Subcutaneous abdominal adipose tissue (tissue), 5 donors: ENCODE measurements at regions not wholly inside any gene's neighbourhood (a gene's known extent, or its start where the extent isn't known, plus 50 kb on each side); places are given as distances from the start of the nearest gene placed in this dataset.

Source experiments
- H3K27ac ChIP-seq: one replicate; pipeline ENCODE4 v1.7.0; 2013; ENCODE audit warnings: low read depth, mild to moderate bottlenecking, inconsistent platforms, low read length, moderate library complexity
- H3K27me3 ChIP-seq, 5 donors: one replicate each; pipeline ENCODE4 v1.7.0; 2013; ENCODE audit warnings: low read length in 5 of 5, inconsistent platforms in 1 of 5; ENCODE audit not compliant: control insufficient read depth in 5 of 5, insufficient read depth in 4 of 5
- H3K36me3 ChIP-seq, 5 donors: one replicate each; pipeline ENCODE4 v1.7.0; 2013; ENCODE audit warnings: low read length in 5 of 5; ENCODE audit not compliant: control insufficient read depth in 5 of 5, insufficient read depth in 5 of 5
- H3K4me1 ChIP-seq, 5 donors: one replicate each; pipeline ENCODE4 v1.7.0; 2013; ENCODE audit warnings: low read length in 5 of 5, mild to moderate bottlenecking in 3 of 5, moderate library complexity in 1 of 5; ENCODE audit not compliant: control insufficient read depth in 5 of 5, insufficient read depth in 5 of 5
- H3K4me3 ChIP-seq, 5 donors: one replicate each; pipeline ENCODE4 v1.7.0; 2013; ENCODE audit warnings: low read length in 5 of 5, low read depth in 1 of 5
- H3K9ac ChIP-seq, 5 donors: one replicate each; pipeline ENCODE4 v1.7.0; 2013; ENCODE audit warnings: low read length in 5 of 5, mild to moderate bottlenecking in 4 of 5, moderate library complexity in 3 of 5
- H3K9me3 ChIP-seq, 5 donors: one replicate each; pipeline ENCODE4 v1.7.0; 2013; ENCODE audit warnings: low read length in 5 of 5; ENCODE audit not compliant: control insufficient read depth in 5 of 5
- donor health status: healthy.
- donor health status: healthy.
- donor health status: healthy.
- donor health status: healthy.
- donor health status: healthy.

DNA sequence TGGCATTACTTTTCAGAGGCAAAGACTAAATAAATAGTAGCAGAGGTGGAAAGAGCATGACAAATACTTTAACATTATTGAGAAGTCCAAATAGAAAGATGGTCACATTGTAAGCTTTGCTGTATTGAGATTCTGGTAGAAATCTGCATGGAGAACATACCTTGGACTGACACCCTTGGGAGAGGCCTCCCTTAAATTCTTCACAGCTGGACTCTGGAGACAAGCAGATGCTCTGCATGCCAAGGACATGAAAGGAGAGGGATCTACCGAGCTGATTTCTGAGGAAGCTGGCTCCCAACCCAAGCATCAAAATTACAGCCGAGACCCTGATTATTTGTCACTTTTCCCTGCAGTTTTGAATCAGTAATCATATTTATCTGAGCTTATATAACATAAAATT lies 212.5 kb upstream of the COL8A1 start:
- Histone ChIP-seq H3K4me1 (no peaks in the 10 kb centered on the region), H3K9ac (no peak overlapping the region), H3K4me3 (no peak overlapping the region), H3K9me3 (no peaks in the 10 kb centered on the region), H3K27me3 (no peaks in the 10 kb centered on the region), H3K36me3 (no peaks in the 10 kb centered on the region), H3K27ac (no peak overlapping the region)

DNA sequence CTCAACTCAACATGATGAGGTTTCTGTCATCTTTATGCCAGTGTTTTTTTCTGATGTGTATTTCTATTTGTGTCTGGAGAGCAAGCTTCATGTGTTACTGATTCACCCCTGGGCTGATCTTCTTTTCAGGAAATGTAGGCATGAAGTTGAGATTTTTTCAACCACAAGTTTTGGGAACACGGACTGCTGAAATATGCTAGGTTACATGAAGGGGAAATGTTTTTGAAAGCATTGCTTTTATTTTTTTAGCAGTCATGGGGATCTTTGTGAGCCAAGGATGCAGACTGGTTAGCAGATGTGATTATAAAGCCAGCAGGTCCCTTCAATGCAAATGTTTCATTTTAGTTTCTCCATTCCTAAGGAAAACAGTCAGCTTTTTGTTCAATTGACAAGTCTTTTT lies 219.3 kb upstream of the COL8A1 start:
- peak overlapping the region; percentile 1 for H3K27ac ChIP-seq
- no peaks in the 10 kb centered on the region for H3K36me3 ChIP-seq
- H3K27me3 ChIP-seq, result no peaks in the 10 kb centered on the region
- H3K9ac ChIP-seq, result no peak overlapping the region
- H3K4me3 ChIP-seq, result no peak overlapping the region
- peaks cover 0 to 7% (median 2%) of the 10 kb centered on the region in 5 donors for H3K4me1 ChIP-seq
- H3K9me3 ChIP-seq, result no peaks in the 10 kb centered on the region

- Histone ChIP-seq H3K4me1 (peaks cover 0 to 7% (median 2%) of the 10 kb centered on the region in 5 donors), H3K36me3 (no peaks in the 10 kb centered on the region), H3K27me3 (no peaks in the 10 kb centered on the region), H3K9ac (no peak overlapping the region), H3K9me3 (no peaks in the 10 kb centered on the region), H3K4me3 (no peak overlapping the region), H3K27ac (peak overlapping the region; percentile 18)
Measured at GRCh38 chr3:99418709-99419108, 219.7 kb upstream of the COL8A1 start.

DNA sequence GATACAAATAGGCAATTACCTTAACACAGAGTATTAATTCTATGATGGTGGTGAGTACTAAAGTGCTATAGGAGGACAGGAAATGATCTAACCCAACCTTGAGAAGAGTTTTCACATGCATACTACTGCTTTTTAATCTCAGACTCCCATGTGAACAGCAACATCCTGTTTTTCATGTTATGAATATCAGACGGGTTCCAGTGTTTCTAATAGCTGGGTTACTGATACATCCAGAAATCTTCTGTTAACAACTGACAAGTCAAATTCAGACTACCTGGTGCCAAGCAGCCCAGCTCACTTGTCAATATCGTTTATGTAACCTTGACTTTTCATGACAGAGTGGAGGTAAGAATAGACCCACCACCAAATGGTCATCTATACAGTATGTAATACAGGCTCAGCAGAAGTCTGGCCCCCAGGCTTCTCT lies 220.2 kb upstream of the COL8A1 start:
- peak overlapping the region; percentile 18 for H3K27ac ChIP-seq

GRCh38 chr3:99413504-99413903 lies 224.9 kb upstream of the COL8A1 start:
- Histone ChIP-seq H3K4me3 (no peak overlapping the region), H3K9ac (no peak overlapping the region), H3K27ac (no peak overlapping the region), H3K4me1 (peaks cover 0 to under 1% (median 0%) of the 10 kb centered on the region in 5 donors), H3K9me3 (no peaks in the 10 kb centered on the region), H3K27me3 (no peaks in the 10 kb centered on the region), H3K36me3 (no peaks in the 10 kb centered on the region)

More for the DNA sequence above, 220.2 kb upstream of the COL8A1 start:
- H3K9ac ChIP-seq, result no peak overlapping the region
- no peaks in the 10 kb centered on the region for H3K9me3 ChIP-seq
- H3K36me3 ChIP-seq, result no peaks in the 10 kb centered on the region
- no peaks in the 10 kb centered on the region for H3K27me3 ChIP-seq
- no peak overlapping the region for H3K4me3 ChIP-seq
- H3K4me1 ChIP-seq, result peaks cover 0 to 7% (median 2%) of the 10 kb centered on the region in 5 donors

DNA sequence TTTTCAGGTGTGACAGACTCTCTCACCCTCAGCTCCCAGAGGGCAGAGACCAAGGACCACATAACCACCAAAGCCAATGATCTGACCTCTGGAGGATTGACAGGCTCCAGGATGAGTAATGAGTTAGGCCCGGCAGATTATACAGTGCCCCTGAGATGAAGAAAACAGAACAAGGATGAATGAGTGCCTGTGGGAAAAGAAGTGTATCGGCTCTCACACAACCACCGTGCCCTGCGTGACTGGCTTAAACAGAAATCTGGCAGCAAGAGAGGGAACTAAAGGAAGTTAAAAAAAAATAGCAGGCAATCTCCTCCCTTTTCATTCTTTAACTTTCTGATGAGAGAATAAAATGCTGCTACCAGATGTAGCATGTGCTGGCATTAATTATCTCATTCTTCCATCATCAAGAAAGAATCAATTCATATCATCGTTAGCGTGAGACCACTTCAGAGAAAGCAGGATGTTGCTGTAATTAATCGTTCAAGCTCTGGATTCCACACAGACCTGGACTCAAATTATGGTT lies 227.5 kb upstream of the COL8A1 start:
- no peaks in the 10 kb centered on the region for H3K27me3 ChIP-seq
- H3K27ac ChIP-seq, result no peak overlapping the region
- H3K4me3 ChIP-seq, result no peak overlapping the region
- no peaks in the 10 kb centered on the region for H3K4me1 ChIP-seq
- H3K36me3 ChIP-seq, result no peaks in the 10 kb centered on the region
- no peak overlapping the region for H3K9ac ChIP-seq
- no peaks in the 10 kb centered on the region for H3K9me3 ChIP-seq

DNA sequence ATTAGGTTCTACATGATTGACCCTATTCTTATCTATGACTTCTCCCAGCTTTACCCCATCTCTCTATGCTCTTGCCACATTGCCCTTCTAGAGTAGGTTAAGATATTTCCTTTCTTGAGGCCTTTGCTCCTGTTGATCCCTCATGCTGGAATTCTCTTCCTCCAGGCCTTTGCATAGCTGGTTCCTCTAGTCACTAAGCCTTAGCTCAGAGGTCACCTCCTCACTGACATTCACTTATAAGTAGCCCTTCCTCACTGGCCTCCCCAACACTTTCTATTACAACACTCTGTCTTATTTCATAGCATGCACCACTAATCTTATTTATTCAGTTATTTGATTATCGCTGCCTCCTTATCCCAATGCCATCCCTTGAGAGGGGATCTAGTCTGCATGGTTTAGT lies 228.4 kb upstream of the COL8A1 start:
- H3K4me3 ChIP-seq, result no peak overlapping the region
- H3K27ac ChIP-seq, result no peak overlapping the region

DNA sequence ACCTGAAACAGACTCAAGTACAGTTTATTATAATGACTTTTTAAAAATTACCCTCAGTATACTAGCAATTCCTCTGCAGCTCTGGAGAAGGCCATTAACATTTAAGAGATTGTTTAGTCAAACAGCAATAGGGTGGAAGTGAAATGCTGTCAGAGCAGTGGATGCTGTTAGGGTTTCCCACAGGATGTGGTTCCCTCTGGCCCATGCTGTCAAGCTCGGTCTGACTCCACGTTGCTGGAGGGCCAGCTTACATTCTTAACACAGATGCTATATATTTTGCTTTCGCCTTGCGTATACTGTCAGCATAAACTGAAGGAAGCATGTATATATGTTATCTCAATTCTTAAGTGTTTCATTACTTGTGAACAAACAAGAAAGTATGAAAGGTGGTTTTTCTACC lies 231.1 kb upstream of the COL8A1 start:
- H3K36me3 ChIP-seq, result no peaks in the 10 kb centered on the region
- H3K27me3 ChIP-seq, result no peaks in the 10 kb centered on the region
- H3K4me1 ChIP-seq, result no peaks in the 10 kb centered on the region
- no peak overlapping the region for H3K9ac ChIP-seq
- H3K4me3 ChIP-seq, result no peak overlapping the region
- no peak overlapping the region for H3K27ac ChIP-seq
- H3K9me3 ChIP-seq, result no peaks in the 10 kb centered on the region

More for the DNA sequence above, 228.4 kb upstream of the COL8A1 start:
- H3K9ac ChIP-seq, result no peak overlapping the region
- no peaks in the 10 kb centered on the region for H3K9me3 ChIP-seq
- H3K36me3 ChIP-seq, result no peaks in the 10 kb centered on the region
- H3K27me3 ChIP-seq, result no peaks in the 10 kb centered on the region
- no peaks in the 10 kb centered on the region for H3K4me1 ChIP-seq

DNA sequence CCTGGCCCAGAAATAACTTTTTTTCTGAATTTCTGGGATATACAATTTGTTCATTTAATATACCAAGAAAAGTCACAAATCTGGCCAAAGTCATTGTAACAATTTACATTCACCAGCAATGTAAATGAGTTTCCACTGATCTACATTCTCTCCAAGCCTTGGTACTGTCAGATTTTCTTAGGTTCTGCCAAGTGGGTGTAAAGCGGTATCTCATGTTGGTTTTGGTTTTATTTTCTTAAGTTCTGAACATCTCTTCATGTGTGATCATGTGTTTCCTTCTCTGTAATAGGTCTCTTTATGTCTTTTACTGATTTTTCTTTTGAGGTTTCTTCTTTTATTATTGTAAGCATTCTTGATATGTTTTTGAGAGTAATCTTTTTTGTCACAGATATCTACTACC lies 235.6 kb upstream of the COL8A1 start:
- no peak overlapping the region for H3K9ac ChIP-seq
- H3K27me3 ChIP-seq, result no peaks in the 10 kb centered on the region
- no peak overlapping the region for H3K4me3 ChIP-seq
- no peaks in the 10 kb centered on the region for H3K4me1 ChIP-seq
- H3K27ac ChIP-seq, result no peak overlapping the region
- peaks cover 0 to 11% (median 2%) of the 10 kb centered on the region in 5 donors for H3K9me3 ChIP-seq
- no peaks in the 10 kb centered on the region for H3K36me3 ChIP-seq

DNA sequence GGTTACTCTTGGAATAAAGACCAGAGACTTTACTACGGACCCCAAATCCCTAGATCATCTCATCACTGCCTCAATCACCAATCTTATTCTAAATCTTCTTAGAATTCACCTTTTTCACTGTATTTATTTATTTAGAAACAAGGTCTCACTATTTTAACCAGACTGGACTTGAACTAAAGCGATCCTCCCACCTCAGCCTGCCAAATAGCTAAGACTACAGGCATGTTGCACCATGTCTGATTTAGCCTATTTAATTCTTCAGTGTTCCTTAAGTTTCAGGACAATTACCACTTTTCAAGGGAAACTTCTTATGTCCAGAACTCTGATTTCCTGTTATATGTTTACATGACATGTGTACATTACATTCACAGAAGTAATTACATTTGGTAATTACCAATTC lies 238.0 kb upstream of the COL8A1 start:
- peaks cover 0 to 11% (median 2%) of the 10 kb centered on the region in 5 donors for H3K9me3 ChIP-seq
- H3K27me3 ChIP-seq, result no peaks in the 10 kb centered on the region
- H3K36me3 ChIP-seq, result no peaks in the 10 kb centered on the region
- no peaks in the 10 kb centered on the region for H3K4me1 ChIP-seq
- H3K9ac ChIP-seq, result no peak overlapping the region
- H3K27ac ChIP-seq, result no peak overlapping the region
- H3K4me3 ChIP-seq, result no peak overlapping the region
